H1 (cell line): ENCODE measurements at regions not wholly inside any gene's neighbourhood (a gene's known extent, or its start where the extent isn't known, plus 50 kb on each side); places are given as distances from the start of the nearest gene placed in this dataset.
A peak's percentile ranks its signal among the peaks of the same experiment; 100 is the strongest.

Experiments used
- CTCF ChIA-PET: fragments of 300-600 bp; sonication (Branson Sonifier 250); formaldehyde crosslinking; loops from one replicate; lab custom pipeline; 2021; ENCODE audit not compliant: partially characterized antibody; lab: Charles Lee
- POLR2A ChIA-PET: fragments of 300-600 bp; sonication (Branson Sonifier 250); formaldehyde crosslinking; loops from one replicate; lab custom pipeline; 2021; ENCODE audit warnings: inconsistent platforms; ENCODE audit not compliant: partially characterized antibody; lab: Charles Lee
- DNase-seq, 2 experiments: peaks; one replicate each; pipeline versions ENCODE4 v3.0.0 to v3.0.0-alpha.2; 2010 to 2022; ENCODE audit warnings: low spot score in 2 of 2, low read depth in 1 of 2, mixed read lengths in 1 of 2
- FAIRE-seq: peaks from 2 replicates; lab custom pipeline; 2011; peaks lifted over from hg19 to GRCh38; lab: Jason Lieb, UNC
- H2AFZ ChIP-seq: 2 replicates; pipeline ENCODE4 v1.8.1; 2012; ENCODE audit warnings: low read length, inconsistent platforms
- H2AK5ac ChIP-seq: 2 replicates; pipeline ENCODE4 v1.6.1; 2013; ENCODE audit warnings: low read depth, low read length
- H2BK120ac ChIP-seq: replicated peaks from 2 replicates; pipeline ENCODE3; 2013; ENCODE audit warnings: low read depth, low read length, inconsistent platforms
- H2BK12ac ChIP-seq: 2 replicates; pipeline ENCODE4 v1.6.1; 2013; ENCODE audit warnings: low read depth, low read length
- H2BK15ac ChIP-seq: 2 replicates; pipeline ENCODE4 v1.6.1; 2013; ENCODE audit warnings: low read length
- H2BK20ac ChIP-seq: 2 replicates; pipeline ENCODE4 v1.6.1; 2013; ENCODE audit warnings: low read length
- H2BK5ac ChIP-seq: 2 replicates; pipeline ENCODE4 v1.6.1; 2013; ENCODE audit warnings: low read depth, low read length
- H3K14ac ChIP-seq: 2 replicates; pipeline ENCODE4 v1.6.1; 2013; ENCODE audit warnings: inconsistent platforms; ENCODE audit not compliant: insufficient read length
- H3K18ac ChIP-seq: 2 replicates; pipeline ENCODE4 v1.6.1; 2013; ENCODE audit warnings: low read length; ENCODE audit errors: extremely low read depth
- H3K23ac ChIP-seq: 2 replicates; pipeline ENCODE4 v1.6.1; 2013; ENCODE audit warnings: inconsistent platforms; ENCODE audit not compliant: insufficient read length
- H3K23me2 ChIP-seq: 2 replicates; pipeline ENCODE4 v1.6.1; 2013; ENCODE audit warnings: low read depth, low read length
- H3K27ac ChIP-seq: 2 replicates; pipeline ENCODE4 v1.6.1; 2011; ENCODE audit warnings: low read depth, low read length, inconsistent platforms
- H3K27me3 ChIP-seq, 4 experiments: replicated peaks in 1 of 4; 1 replicate in 1 of 4; 2 replicates in 3 of 4; pipeline versions ENCODE4 v1.6.1 to v1.8.1; 2011 to 2013; ENCODE audit warnings: low read length in 3 of 4, mild to moderate bottlenecking in 3 of 4, inconsistent platforms in 2 of 4, mixed read lengths in 2 of 4, moderate library complexity in 1 of 4; ENCODE audit not compliant: control insufficient read depth in 3 of 4, insufficient read depth in 3 of 4; ENCODE audit errors: extremely low read depth in 1 of 4
- H3K36me3 ChIP-seq, 4 experiments: 2 replicates each; pipeline versions ENCODE4 v1.6.1 to v1.8.1; 2011 to 2013; ENCODE audit warnings: mild to moderate bottlenecking in 4 of 4, low read length in 3 of 4, moderate library complexity in 2 of 4, control low read depth in 1 of 4, inconsistent platforms in 1 of 4; ENCODE audit not compliant: insufficient read depth in 4 of 4, control insufficient read depth in 2 of 4
- H3K4ac ChIP-seq: replicated peaks from 2 replicates; pipeline ENCODE3; 2013; ENCODE audit warnings: low read length, low read depth, mixed read lengths, inconsistent platforms; ENCODE audit not compliant: insufficient read length
- H3K4me1 ChIP-seq, 4 experiments: replicated peaks in 1 of 4; 1 replicate in 1 of 4; 2 replicates in 3 of 4; pipeline versions ENCODE4 v1.6.1 to v1.8.1; 2011 to 2013; ENCODE audit warnings: low read length in 3 of 4, inconsistent platforms in 2 of 4, mixed read lengths in 1 of 4; ENCODE audit not compliant: insufficient read depth in 4 of 4, control insufficient read depth in 3 of 4
- H3K4me2 ChIP-seq, 2 experiments: 2 replicates each; pipeline versions ENCODE4 v1.6.1 to v1.8.1; 2011 to 2013; ENCODE audit warnings: low read depth in 2 of 2, low read length in 2 of 2, control low read depth in 1 of 2, inconsistent platforms in 1 of 2, mild to moderate bottlenecking in 1 of 2; ENCODE audit not compliant: insufficient read depth in 1 of 2
- H3K4me3 ChIP-seq, 4 experiments: fragments of 200-600, 300-600 bp in 1 of 4; sonication (generic), shearing (Covaris generic), sonication (Bioruptor Twin) in 1 of 4; 2 replicates each; pipeline versions ENCODE4 v1.5.1 to v1.8.1; 2011 to 2016; ENCODE audit warnings: low read length in 4 of 4, low read depth in 3 of 4, control low read depth in 2 of 4, inconsistent platforms in 2 of 4, mild to moderate bottlenecking in 2 of 4, mixed read lengths in 1 of 4, moderate library complexity in 1 of 4; ENCODE audit not compliant: insufficient read depth in 2 of 4; ENCODE audit errors: extremely low read depth in 1 of 4
- H3K56ac ChIP-seq: replicated peaks from 2 replicates; pipeline ENCODE3; 2013; ENCODE audit warnings: low read depth, mild to moderate bottlenecking, mixed read lengths, low read length, inconsistent platforms; ENCODE audit not compliant: insufficient read length
- H3K79me1 ChIP-seq: 2 replicates; pipeline ENCODE4 v1.6.1; 2013; ENCODE audit warnings: low read depth, low read length, control low read depth
- H3K79me2 ChIP-seq, 2 experiments: 2 replicates each; pipeline versions ENCODE4 v1.6.1 to v1.8.1; 2012 to 2013; ENCODE audit warnings: low read length in 2 of 2, mild to moderate bottlenecking in 2 of 2, inconsistent platforms in 1 of 2; ENCODE audit not compliant: insufficient read depth in 2 of 2, control insufficient read depth in 1 of 2
- H3K9ac ChIP-seq, 4 experiments: replicated peaks in 1 of 4; 1 replicate in 1 of 4; 2 replicates in 3 of 4; pipeline versions ENCODE4 v1.6.1 to v1.8.1; 2011 to 2013; ENCODE audit warnings: low read depth in 3 of 4, low read length in 3 of 4, control low read depth in 2 of 4, mild to moderate bottlenecking in 2 of 4, moderate library complexity in 2 of 4, inconsistent platforms in 1 of 4; ENCODE audit errors: extremely low read depth in 1 of 4
- H3K9me3 ChIP-seq, 2 experiments: 2 replicates each; pipeline versions ENCODE4 v1.6.1 to v1.8.1; 2012 to 2013; ENCODE audit warnings: mild to moderate bottlenecking in 2 of 2, moderate library complexity in 2 of 2, control low read depth in 1 of 2, inconsistent platforms in 1 of 2, low read depth in 1 of 2, low read length in 1 of 2, mixed read lengths in 1 of 2; ENCODE audit not compliant: insufficient read depth in 2 of 2
- H4K20me1 ChIP-seq, 2 experiments: replicated peaks in 1 of 2; 2 replicates each; pipeline versions ENCODE3 to v1.8.1; 2011 to 2013; ENCODE audit warnings: inconsistent platforms in 2 of 2, low read length in 2 of 2, mild to moderate bottlenecking in 1 of 2; ENCODE audit not compliant: insufficient read depth in 2 of 2, control insufficient read depth in 1 of 2
- H4K5ac ChIP-seq: 2 replicates; pipeline ENCODE4 v1.6.1; 2013; ENCODE audit warnings: low read length, low read depth, mixed read lengths, inconsistent platforms; ENCODE audit not compliant: insufficient read length
- H4K8ac ChIP-seq: 2 replicates; pipeline ENCODE4 v1.8.0; 2013; ENCODE audit warnings: mild to moderate bottlenecking, moderate library complexity, low read length, inconsistent platforms; ENCODE audit not compliant: insufficient read depth; ENCODE audit errors: extremely low read depth
- H4K91ac ChIP-seq: replicated peaks from 2 replicates; pipeline ENCODE3; 2013; ENCODE audit warnings: low read length, mixed read lengths, inconsistent platforms; ENCODE audit not compliant: insufficient read length
- BCL11A ChIP-seq, 2 experiments: IDR thresholded peaks; one replicate each; pipeline ENCODE4 v1.6.1; 2011; ENCODE audit warnings: low read depth in 2 of 2, low read length in 2 of 2, mild to moderate bottlenecking in 2 of 2
- CBX5 ChIP-seq: fragments of 300-800, 300-1000 bp; sonication (generic); IDR thresholded peaks from 2 replicates; pipeline ENCODE4 v1.7.1; 2016; ENCODE audit warnings: antibody characterized with exemption, low read length, low read depth
- CHD1 ChIP-seq: IDR thresholded peaks from 2 replicates; pipeline ENCODE4 v1.6.1; 2012; ENCODE audit warnings: low read depth, low read length, improper control_type of control experiment
- CHD2 ChIP-seq: IDR thresholded peaks from 2 replicates; pipeline ENCODE4 v1.6.1; 2012; ENCODE audit warnings: low read length, improper control_type of control experiment
- E2F6 ChIP-seq: IDR thresholded peaks from 2 replicates; pipeline ENCODE4 v1.6.1; 2012; ENCODE audit warnings: inconsistent platforms
- HDAC2 ChIP-seq, 2 experiments: fragments of 300-600 bp in 1 of 2; sonication (generic) in 1 of 2; IDR thresholded peaks; 2 replicates each; pipeline ENCODE4 v1.6.1; 2011 to 2012; ENCODE audit warnings: low read depth in 2 of 2, low read length in 2 of 2, mild to moderate bottlenecking in 2 of 2, moderate library complexity in 2 of 2, borderline replicate concordance in 1 of 2, inconsistent platforms in 1 of 2
- JUND ChIP-seq: IDR thresholded peaks from 2 replicates; pipeline ENCODE4 v1.6.1; 2011; ENCODE audit warnings: mild to moderate bottlenecking, improper control_type of control experiment, low read length
- NRF1 ChIP-seq: IDR thresholded peaks from 2 replicates; pipeline ENCODE4 v1.6.1; 2011; ENCODE audit warnings: mild to moderate bottlenecking, low read depth, low read length, improper control_type of control experiment
- SAP30 ChIP-seq: fragments of 300-600 bp; sonication (generic); IDR thresholded peaks from 2 replicates; pipeline ENCODE4 v1.7.1; 2012; ENCODE audit warnings: low read length, moderate library complexity, mild to moderate bottlenecking, inconsistent platforms; ENCODE audit not compliant: insufficient read depth, insufficient replicate concordance
- SUZ12 ChIP-seq: fragments of 200-600 bp; sonication (generic); IDR thresholded peaks from 2 replicates; pipeline ENCODE4 v1.6.1; 2012; ENCODE audit warnings: mild to moderate bottlenecking, inconsistent platforms, low read length, moderate library complexity, mixed read lengths
- TCF12 ChIP-seq: IDR thresholded peaks from 2 replicates; pipeline ENCODE4 v1.6.1; 2011; ENCODE audit warnings: low read depth, mild to moderate bottlenecking, low read length
- WGBS, 2 experiments: shearing (Covaris generic) in 1 of 2; methylation state at CpG; one replicate each; pipeline versions ENCODE4 v1.1.6 to v1.1.7; 2013 to 2015; ENCODE audit warnings: low lambda C conversion rate in 2 of 2, mixed read lengths in 2 of 2, inconsistent platforms in 1 of 2, low coverage in 1 of 2, missing lambda C conversion rate in 1 of 2; ENCODE audit not compliant: insufficient replicate concordance in 2 of 2, insufficient coverage in 1 of 2, insufficient read length in 1 of 2; ENCODE audit errors: extremely low coverage in 1 of 2, missing lambda C conversion rate in 1 of 2; 5-methylcytosine and 5-hydroxymethylcytosine counted together

DNA sequence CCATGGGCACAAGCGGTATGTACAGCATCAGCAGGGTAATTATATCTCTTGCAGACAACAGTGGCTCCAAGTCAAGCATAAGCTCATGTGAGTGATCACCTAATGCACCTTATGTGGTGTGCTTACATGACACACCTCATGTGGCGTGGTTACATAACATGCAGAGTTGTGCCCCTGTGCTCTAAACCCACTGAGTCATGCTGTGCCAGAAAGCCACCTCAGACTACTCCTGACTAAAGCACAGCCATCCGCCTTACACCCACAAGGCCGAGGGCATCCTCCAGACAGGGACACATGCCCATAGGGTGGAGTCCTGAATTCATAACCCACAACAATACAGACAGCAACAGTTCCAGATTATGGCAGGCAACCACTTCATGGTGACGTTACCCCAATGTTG is 163.7 kb upstream of the SLC30A5 start:
- DNase-seq (no peak), FAIRE-seq (no peak)
- H3K36me3 ChIP-seq = peaks cover 0 to 20% (median 0%) of the 10 kb centered on the region in 4 experiments; a peak in 3 of 8 replicates
- H3K9ac ChIP-seq = no peak overlapping the region
- no peak overlapping the region for H4K5ac ChIP-seq
- no peak overlapping the region for H2BK5ac ChIP-seq
- ChIA-PET POLR2A (no interaction called here), CTCF (no interaction called here)
- H3K79me1 ChIP-seq = no peaks in the 10 kb centered on the region
- H2BK15ac ChIP-seq = no peak overlapping the region
- peaks cover 47 to 58% of the 10 kb centered on the region in 2 experiments for H3K9me3 ChIP-seq
- H3K4me1 ChIP-seq = no peaks in the 10 kb centered on the region
- H4K20me1 ChIP-seq = no peaks in the 10 kb centered on the region
- no peak overlapping the region for H2AK5ac ChIP-seq
- H3K4me3 ChIP-seq = no peak overlapping the region
- no peak overlapping the region for H2BK12ac ChIP-seq
- H3K56ac ChIP-seq = no peak overlapping the region
- no peak overlapping the region for H2BK120ac ChIP-seq
- no peak overlapping the region for H3K27ac ChIP-seq
- H4K91ac ChIP-seq = peak overlapping the region; percentile 1
- H3K23me2 ChIP-seq = no peaks in the 10 kb centered on the region
- no peak overlapping the region for H3K14ac ChIP-seq
- H3K79me2 ChIP-seq = no peaks in the 10 kb centered on the region
- no peak overlapping the region for H4K8ac ChIP-seq
- WGBS, 2 experiments = 92% methylated on average over 5 of the region's 5 CpGs; no CpG with 5 or more reads in 1 of the 2 experiments
- no peaks in the 10 kb centered on the region; a peak in 1 of 7 replicates for H3K27me3 ChIP-seq
- no peak overlapping the region for H3K23ac ChIP-seq
- H2BK20ac ChIP-seq = no peak overlapping the region
- H3K4ac ChIP-seq = no peak overlapping the region
- no peak overlapping the region; the same call in 1 of the 2 replicates for H3K18ac ChIP-seq
- no peak overlapping the region for H2AFZ ChIP-seq
- no peak overlapping the region for H3K4me2 ChIP-seq
- TF ChIP-seq TCF12 = no peak
- TF ChIP-seq NRF1 = no peak
- TF ChIP-seq JUND = no peak
- TF ChIP-seq E2F6 = no peak
- no peak for TF ChIP-seq CHD1
- no peak for TF ChIP-seq SAP30
- TF ChIP-seq CBX5 = no peak
- no peak for TF ChIP-seq BCL11A (IDR thresholded peaks at IDR 0.05; ENCODE audit: low read depth in 2 of 2, low read length in 2 of 2)
- no peak for TF ChIP-seq CHD2
- TF ChIP-seq SUZ12 = no peak
- TF ChIP-seq HDAC2 (IDR thresholded peaks at IDR 0.05; ENCODE audit: borderline replicate concordance in 1 of 2, low read depth in 2 of 2, low read length in 2 of 2) = no peak
